ENCODE measurements at regions not wholly inside any gene's neighbourhood (a gene's known extent, or its start where the extent isn't known, plus 50 kb on each side); places are given as distances from the start of the nearest gene placed in this dataset.
"Not testable (repeated sequence)": the region's sequence is repeated elsewhere in the genome, so short reads cannot be mapped to it uniquely, and the experiment has no call there.

GRCh38 chr6:92977018-92977417, 442.3 kb downstream of the EPHA7 start:
- no peak for DNase-seq (ENCODE audit: low spot score)
- in situ Hi-C loops (cut with HindIII; ENCODE audit: low sequenced_read_pairs) = no loop called here

- no peak for DNase-seq (ENCODE audit: low spot score)
- in situ Hi-C loops (cut with HindIII; ENCODE audit: low sequenced_read_pairs) = no loop called here
Observed at GRCh38 chr6:92967362-92967761, 452.0 kb downstream of the EPHA7 start.

- peak; percentile 73 for DNase-seq (ENCODE audit: low spot score)
- in situ Hi-C loops (cut with HindIII; ENCODE audit: low sequenced_read_pairs) = no loop called here
Observed at GRCh38 chr6:92962846-92963245, 456.5 kb downstream of the EPHA7 start.

- DNase-seq (ENCODE audit: low spot score); in situ Hi-C loops (cut with HindIII; ENCODE audit: low sequenced_read_pairs): not testable (repeated sequence)
Observed at GRCh38 chr6:92952111-92952510, 467.2 kb downstream of the EPHA7 start.

- no peak for DNase-seq (ENCODE audit: low spot score)
- in situ Hi-C loops (cut with HindIII; ENCODE audit: low sequenced_read_pairs) = no loop called here
Observed at GRCh38 chr6:92945799-92946198, 473.6 kb downstream of the EPHA7 start.

GRCh38 chr6:92944132-92944531, 475.2 kb downstream of the EPHA7 start:
- in situ Hi-C loops (cut with HindIII; ENCODE audit: low sequenced_read_pairs) = no loop called here

GRCh38 chr6:92942549-92942948, 476.8 kb downstream of the EPHA7 start:
- no peak for DNase-seq (ENCODE audit: low spot score)

More at GRCh38 chr6:92944132-92944531, 475.2 kb downstream of the EPHA7 start:
- DNase-seq (ENCODE audit: low spot score) = no peak

GRCh38 chr6:92934625-92935024, 484.7 kb downstream of the EPHA7 start:
- in situ Hi-C loops (cut with HindIII; ENCODE audit: low sequenced_read_pairs) = no loop called here
- no peak for DNase-seq (ENCODE audit: low spot score)

More at GRCh38 chr6:92942549-92942948, 476.8 kb downstream of the EPHA7 start:
- in situ Hi-C loops (cut with HindIII; ENCODE audit: low sequenced_read_pairs) = no loop called here

- no peak for DNase-seq (ENCODE audit: low spot score)
- in situ Hi-C loops (cut with HindIII; ENCODE audit: low sequenced_read_pairs) = no loop called here
Observed at GRCh38 chr6:92930171-92930570, 489.2 kb downstream of the EPHA7 start.

- in situ Hi-C loops (cut with HindIII; ENCODE audit: low sequenced_read_pairs) = no loop called here
- DNase-seq (ENCODE audit: low spot score) = no peak
Observed at GRCh38 chr6:92922216-92922806, 497.0 kb downstream of the EPHA7 start.

- in situ Hi-C loops (cut with HindIII; ENCODE audit: low sequenced_read_pairs) = no loop called here
Observed at GRCh38 chr6:92915466-92915865, 503.9 kb downstream of the EPHA7 start.

GRCh38 chr6:92911301-92911700, 508.1 kb downstream of the EPHA7 start:
- no peak for DNase-seq (ENCODE audit: low spot score)
- in situ Hi-C loops (cut with HindIII; ENCODE audit: low sequenced_read_pairs) = no loop called here

More at GRCh38 chr6:92915466-92915865, 503.9 kb downstream of the EPHA7 start:
- no peak for DNase-seq (ENCODE audit: low spot score)

- in situ Hi-C loops (cut with HindIII; ENCODE audit: low sequenced_read_pairs) = no loop called here
Observed at GRCh38 chr6:92910646-92911045, 508.7 kb downstream of the EPHA7 start.

GRCh38 chr6:92906385-92906784, 513.0 kb downstream of the EPHA7 start:
- in situ Hi-C loops (cut with HindIII; ENCODE audit: low sequenced_read_pairs) = no loop called here
- DNase-seq (ENCODE audit: low spot score) = no peak

More at GRCh38 chr6:92910646-92911045, 508.7 kb downstream of the EPHA7 start:
- no peak for DNase-seq (ENCODE audit: low spot score)

- in situ Hi-C loops (cut with HindIII; ENCODE audit: low sequenced_read_pairs) = no loop called here
Observed at GRCh38 chr6:92893741-92894140, 525.6 kb downstream of the EPHA7 start.

GRCh38 chr6:92892626-92893170, 526.7 kb downstream of the EPHA7 start:
- DNase-seq (ENCODE audit: low spot score) = no peak
- in situ Hi-C loops (cut with HindIII; ENCODE audit: low sequenced_read_pairs) = no loop called here

More at GRCh38 chr6:92893741-92894140, 525.6 kb downstream of the EPHA7 start:
- no peak for DNase-seq (ENCODE audit: low spot score)

GRCh38 chr6:92888316-92888715, 531.0 kb downstream of the EPHA7 start:
- DNase-seq (ENCODE audit: low spot score) = no peak

GRCh38 chr6:92887871-92888270, 531.5 kb downstream of the EPHA7 start:
- no peak for DNase-seq (ENCODE audit: low spot score)
- in situ Hi-C loops (cut with HindIII; ENCODE audit: low sequenced_read_pairs) = no loop called here

More at GRCh38 chr6:92888316-92888715, 531.0 kb downstream of the EPHA7 start:
- in situ Hi-C loops (cut with HindIII; ENCODE audit: low sequenced_read_pairs) = no loop called here

- no peak for DNase-seq (ENCODE audit: low spot score)
- in situ Hi-C loops (cut with HindIII; ENCODE audit: low sequenced_read_pairs) = no loop called here
Observed at GRCh38 chr6:92879526-92879925, 539.8 kb downstream of the EPHA7 start.

- no peak for DNase-seq (ENCODE audit: low spot score)
- in situ Hi-C loops (cut with HindIII; ENCODE audit: low sequenced_read_pairs) = no loop called here
Observed at GRCh38 chr6:92864966-92865555, 554.3 kb downstream of the EPHA7 start.

- no peak for DNase-seq (ENCODE audit: low spot score)
- in situ Hi-C loops (cut with HindIII; ENCODE audit: low sequenced_read_pairs) = no loop called here
Observed at GRCh38 chr6:92849636-92850035, 569.7 kb downstream of the EPHA7 start.
